GM19193 (cell line): ENCODE measurements at regions not wholly inside any gene's neighbourhood (a gene's known extent, or its start where the extent isn't known, plus 50 kb on each side); places are given as distances from the start of the nearest gene placed in this dataset.

ENCODE experiments used
- POLR2A ChIP-seq: IDR thresholded peaks from 4 replicates; pipeline ENCODE4 v1.6.1; 2011; ENCODE audit not compliant: insufficient read depth, insufficient read length; ENCODE audit errors: extremely low read depth

DNA sequence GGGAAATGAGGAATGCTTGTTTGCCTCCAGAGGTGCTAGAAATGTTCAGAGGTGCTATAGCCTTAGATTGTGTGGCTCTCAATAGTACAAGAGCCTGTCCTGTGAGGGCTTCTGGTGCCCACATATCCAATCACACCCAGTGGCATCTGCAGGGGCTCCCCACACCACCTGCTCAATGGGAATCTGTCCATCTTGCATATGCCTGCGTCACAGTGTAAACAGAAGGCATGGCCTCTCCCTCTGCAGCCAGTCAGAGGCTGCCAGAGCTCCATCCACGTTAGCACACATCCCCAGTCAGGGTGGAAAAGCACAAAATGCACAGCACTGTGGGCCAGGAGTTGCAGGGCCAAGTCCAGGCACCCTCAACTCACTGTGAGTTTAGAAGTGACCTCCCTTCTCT is 113.6 kb upstream of the GRIK3 start:
- TF ChIP-seq POLR2A, result no peak

DNA sequence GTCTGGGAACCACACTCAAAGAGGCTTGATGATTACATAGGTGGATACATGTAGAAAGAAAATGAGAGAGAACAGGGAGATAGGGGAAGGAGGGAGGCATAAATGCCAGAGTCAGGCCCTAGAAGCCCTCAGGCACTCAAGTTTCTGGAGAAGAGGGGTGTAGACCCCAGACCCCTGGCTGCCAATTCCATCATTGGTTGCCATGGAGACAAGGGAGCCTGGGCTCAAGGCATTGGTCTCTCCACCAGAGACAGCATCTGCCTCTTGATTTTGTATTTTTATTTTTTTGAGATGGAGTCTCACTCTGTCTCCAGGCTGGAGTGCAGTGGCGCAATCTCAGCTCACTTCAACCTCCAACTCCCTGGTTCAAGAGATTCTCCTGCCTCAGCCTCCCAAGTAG is 114.3 kb upstream of the GRIK3 start:
- TF ChIP-seq POLR2A, result no peak

DNA sequence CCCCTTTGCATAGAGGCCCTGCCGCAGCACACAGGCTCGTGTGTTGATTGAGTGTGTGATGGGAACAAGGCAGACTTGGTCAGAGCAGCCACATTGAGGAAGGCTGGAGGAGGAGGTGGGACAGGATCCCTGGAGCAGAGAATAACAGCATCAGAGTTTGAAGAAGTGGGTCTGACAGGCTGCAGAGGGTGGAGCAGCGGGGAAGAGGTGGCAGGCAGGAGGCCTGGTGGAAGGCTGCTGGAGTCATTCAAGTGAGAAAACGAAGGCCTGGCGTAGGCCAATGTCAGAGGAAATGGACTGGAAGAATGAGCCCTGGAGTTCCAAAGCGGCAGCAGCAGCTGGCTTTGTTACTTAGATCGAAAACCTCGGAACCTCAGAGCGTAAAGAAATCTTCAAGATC is 115.0 kb upstream of the GRIK3 start:
- TF ChIP-seq POLR2A, result no peak

DNA sequence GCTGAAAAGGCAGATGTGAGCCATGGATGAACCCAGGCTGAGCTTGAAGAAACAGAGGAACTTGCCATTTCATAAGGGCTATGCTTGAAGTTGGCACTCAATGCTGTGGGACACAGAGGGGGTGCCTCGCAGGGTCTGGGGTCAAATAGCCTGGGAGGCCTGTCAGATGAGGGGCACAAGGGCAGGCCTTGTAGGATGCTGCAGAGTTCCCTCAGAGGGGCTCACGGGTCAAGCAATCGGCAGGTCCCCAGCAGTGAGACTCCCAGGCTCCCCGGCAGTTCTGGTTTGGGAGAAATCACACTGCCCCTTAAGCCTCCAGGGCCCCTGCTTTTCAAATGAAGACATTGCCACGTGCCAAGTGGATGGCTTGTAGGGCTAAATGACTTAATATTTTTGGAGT is 116.7 kb upstream of the GRIK3 start:
- no peak for TF ChIP-seq POLR2A

DNA sequence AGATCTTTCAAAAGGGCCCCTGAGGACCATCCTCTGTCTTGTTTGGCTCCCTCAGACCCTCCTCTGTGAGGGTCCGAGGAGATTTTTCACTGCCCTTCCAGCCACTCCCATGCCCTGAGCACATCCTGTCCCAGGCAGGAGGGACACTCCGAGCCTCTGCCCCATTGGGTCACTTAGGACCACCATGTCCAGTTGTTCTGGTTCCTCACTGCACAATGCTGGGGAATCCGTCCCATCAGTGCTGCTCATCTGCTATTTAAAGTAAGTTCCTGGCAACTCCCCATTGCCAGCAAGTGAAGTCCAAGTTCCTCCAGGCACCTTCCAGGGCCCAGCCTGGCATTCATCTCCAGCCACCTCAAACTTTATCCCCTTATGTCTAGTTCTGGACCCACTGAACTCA is 117.5 kb upstream of the GRIK3 start:
- TF ChIP-seq POLR2A, result no peak

DNA sequence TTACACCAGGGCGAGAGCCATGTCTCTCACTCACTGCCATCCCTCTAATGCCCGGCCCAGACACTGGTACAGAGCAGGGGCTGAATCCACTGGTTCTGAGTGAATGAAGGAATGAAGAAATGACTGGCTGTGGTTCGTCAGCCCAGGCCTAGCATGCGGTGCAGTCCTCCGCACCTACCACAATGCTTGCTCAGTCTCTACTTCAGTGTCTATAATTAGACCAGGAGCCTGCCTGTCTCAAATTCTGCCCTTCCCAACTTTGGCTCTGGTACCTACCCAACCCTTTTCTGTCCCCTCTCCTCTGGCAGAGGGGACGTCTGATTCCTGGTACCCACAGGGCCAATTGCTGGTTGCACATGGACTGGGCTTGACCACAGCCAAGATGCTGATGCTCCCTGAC is 118.2 kb upstream of the GRIK3 start:
- TF ChIP-seq POLR2A, result no peak

DNA sequence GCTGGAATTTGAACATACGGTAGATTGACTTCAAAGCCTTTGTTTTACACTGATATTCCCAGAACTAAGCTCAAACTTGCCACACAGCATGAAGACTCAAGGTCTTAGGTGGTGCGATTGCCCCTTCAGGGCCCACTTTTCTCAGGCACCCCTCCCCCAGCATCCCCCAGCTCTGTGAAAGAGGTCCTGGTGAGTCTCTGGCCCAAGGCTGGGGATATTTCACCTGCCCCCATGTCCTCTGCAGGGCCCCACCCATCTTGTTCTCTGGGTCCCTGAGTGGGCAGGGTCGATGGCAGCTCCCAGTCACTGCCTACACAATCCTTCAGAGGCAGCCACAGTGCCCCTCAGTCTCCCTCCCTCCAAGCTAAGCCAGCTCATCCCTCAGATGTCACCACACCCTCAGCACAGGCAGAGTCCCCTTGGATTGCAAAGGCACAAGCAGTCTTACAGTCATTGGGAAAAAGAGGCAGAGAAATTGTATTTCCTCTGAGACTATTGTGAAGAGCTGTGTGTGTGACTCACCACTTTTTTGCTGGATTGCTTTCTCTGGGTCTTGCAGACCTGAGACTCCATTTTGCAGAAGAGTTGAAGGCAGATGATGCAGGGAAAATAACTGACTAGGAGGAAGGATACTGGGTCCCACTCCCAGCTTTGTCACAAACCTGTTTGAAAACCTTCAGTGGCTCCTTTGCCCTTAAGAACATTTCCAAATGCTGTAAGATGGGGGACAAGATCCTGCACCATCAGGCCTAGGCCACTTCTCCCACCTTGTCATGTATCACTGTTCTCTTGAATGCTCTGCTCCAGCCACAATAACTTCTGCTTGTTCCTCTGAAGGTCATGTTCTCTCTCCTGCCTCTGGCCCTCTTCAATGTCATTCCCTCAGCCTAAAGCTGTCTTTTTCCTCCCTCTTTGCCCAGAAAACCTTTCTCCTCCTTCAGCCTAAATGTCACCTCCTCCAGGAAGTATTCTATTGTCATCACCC is 119.1 kb upstream of the GRIK3 start:
- no peak for TF ChIP-seq POLR2A

DNA sequence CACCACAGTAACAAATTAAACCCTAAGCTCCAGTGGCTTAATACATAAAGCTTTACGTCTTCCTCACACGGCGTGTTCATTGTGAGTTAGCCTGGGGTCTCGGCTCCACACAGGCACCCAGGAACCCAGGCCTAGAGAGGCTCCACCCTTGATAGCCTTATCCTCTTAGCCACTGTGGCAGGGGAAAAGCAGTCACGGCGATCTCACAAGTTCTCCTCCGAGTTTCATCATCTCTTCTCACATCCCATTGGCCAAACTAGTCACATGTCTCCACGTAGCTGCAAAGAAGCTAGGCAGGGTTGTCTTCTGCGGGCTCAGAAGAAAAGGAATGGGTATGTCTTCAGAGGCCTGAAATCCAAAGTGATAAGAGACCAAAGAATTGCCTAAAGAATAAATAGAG is 122.3 kb upstream of the GRIK3 start:
- no peak for TF ChIP-seq POLR2A

DNA sequence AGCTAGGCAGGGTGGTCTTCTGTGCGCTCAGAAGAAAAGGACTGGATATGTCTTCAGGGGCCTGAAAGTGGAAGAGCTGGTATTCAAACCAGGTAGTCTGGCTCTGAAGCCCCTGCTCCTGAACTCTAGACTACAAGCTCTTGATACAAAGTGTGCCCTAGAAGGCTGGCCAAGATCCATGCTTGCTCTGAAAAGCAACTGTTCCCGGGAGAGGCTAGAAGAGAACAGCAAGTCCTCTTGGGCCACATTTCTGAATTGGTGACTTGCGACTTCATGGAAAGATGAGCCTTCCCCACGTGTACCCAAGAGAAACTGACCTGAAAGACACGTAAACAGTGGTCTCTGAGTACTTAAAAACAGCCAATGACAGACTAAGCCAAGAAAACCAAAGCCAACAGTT is 123.3 kb upstream of the GRIK3 start:
- no peak for TF ChIP-seq POLR2A

DNA sequence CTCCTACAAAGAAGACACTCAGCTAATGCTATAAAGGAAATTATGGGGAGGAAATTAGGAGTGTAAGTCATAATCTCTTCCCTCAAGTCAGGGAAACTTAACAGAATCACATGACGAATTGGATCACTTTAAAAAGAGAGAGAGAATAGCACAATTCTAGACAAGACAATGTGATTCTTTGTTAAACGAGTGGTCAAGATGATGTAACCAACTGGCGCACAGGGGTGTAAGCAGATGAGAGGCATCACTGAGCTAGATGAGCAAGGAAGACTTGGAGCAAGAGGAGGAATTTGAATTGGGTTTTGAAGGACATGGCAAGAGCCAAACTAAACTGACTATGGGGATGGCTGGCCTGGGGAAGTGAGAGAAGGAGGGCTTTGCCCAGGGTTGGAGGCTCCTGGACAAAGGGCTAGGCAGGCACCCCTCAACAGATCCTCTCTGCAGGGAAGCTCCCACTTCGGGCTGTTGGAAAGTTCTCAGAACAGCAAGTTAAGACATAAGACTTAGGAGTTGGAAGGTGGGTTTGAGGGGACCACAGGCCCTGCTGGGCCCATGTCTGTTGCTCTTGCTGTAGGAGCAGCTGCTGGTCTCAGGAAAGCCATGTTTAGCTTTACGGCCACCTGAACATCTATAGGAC is 123.9 kb upstream of the GRIK3 start:
- TF ChIP-seq POLR2A, result no peak

DNA sequence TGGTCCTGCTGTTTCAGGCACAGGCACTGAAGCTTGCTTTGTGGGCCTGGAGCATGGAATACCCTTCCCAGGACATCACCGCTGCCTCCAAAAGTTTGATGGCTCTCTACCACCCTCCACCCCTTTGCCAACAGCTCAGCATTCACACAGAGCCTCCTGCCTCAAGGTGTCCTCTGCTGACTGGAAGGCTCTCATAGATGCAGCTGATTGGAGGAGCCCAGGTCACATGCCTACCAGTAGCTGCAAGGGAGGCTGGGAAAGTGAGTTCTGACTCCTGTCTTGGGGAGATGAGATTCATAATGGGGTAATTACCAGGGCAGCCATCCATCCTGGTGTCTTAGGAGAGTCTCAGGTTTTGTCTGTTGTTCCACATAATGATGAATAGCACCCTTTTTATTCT is 124.8 kb upstream of the GRIK3 start:
- no peak for TF ChIP-seq POLR2A

DNA sequence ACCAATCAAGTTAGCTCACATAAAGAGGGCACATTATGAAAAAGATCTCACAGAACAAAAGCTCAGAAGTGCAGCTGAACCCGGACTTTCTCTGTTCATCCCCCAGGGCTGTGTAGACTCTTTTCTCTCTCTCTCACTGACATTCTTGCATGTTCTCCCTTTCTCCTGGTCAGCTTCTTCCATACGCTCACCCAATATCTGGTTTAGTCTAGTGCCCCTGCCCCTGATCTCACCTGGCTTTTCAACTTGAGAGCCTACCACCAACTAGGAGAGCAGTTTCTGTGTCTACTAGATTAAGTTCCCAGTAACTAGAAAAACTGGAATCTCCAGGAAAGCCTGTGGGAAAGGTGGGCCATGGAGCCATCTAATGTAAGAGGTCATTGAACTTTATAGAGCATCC is 126.9 kb upstream of the GRIK3 start:
- TF ChIP-seq POLR2A, result no peak

DNA sequence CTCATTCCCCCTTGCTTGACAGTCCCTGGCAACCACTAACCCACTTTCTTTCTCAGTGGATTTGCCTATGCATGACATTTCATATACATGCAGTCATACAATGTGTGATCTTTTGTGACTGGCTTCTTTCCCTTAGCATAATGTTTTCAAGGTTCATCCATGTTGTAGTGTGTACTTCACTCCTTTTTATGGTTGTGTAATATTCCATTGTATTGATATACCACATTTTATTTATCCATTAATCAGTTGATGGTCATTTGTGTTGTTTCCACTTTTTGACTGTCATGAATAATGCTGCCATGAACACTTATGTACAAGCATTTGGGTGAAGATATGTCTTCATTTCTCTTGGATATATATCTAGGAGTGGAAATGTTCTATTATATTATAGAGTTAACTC is 127.7 kb upstream of the GRIK3 start:
- no peak for TF ChIP-seq POLR2A

DNA sequence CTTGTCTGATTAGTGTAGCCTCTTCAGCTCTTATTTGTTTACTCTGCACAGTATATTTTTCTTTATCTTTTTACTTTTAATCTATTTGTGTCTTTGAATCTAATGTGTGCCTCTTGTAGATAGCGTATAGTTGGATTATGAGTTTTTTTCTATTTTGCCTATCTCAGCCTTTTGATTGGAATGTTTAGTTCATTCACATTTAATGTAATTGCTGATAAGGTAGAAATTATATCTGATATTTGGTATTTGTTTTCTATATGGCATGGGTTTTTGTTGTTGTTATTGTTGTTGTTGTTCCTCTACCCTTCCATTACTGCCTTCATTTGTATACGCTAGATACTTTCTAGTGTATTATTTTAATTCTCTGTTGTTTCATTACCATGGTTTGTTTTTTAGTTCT is 131.7 kb upstream of the GRIK3 start:
- TF ChIP-seq POLR2A, result no peak

DNA sequence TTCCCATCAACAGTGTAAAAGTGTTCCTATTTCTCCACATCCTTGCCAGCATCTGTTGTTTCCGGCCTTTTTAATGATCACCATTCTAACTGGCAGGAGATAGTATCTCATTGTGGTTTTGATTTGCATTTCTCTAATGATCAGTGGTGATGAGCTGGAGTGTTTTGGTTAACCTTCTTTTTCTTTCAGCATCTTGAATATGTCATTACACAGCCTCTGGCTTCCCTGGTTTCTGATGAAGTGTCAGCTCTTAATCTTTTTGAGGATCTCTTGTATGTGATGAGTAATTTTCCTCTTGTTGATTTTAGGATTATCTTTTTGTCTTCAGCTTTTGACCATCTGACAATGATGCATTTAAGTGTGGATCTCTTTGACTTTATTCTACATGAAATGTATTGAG is 133.2 kb upstream of the GRIK3 start:
- TF ChIP-seq POLR2A, result no peak

DNA sequence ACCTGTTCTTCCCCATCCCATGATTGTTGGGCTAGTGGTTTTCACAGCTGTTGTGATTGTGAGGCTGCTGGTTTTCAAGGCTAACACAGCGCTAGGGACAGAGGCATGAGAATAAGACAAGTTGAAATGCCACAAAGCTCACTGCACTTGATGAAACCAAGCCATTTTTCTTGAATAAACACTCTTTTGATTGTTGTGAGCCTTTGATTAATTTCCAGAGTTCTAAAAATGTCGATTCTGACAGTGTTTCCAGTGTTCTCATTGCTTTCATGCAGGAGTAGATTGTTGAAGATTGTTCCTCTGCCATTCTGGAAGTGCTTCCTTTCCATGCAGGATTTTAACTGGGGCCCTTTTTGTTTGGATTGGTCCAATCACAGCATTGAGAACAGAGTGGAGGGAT is 134.9 kb upstream of the GRIK3 start:
- TF ChIP-seq POLR2A, result no peak
